H1 (cell line): ENCODE measurements at regions not wholly inside any gene's neighbourhood (a gene's known extent, or its start where the extent isn't known, plus 50 kb on each side); places are given as distances from the start of the nearest gene placed in this dataset.

ENCODE experiments used
- CTCF ChIA-PET: fragments of 300-600 bp; sonication (Branson Sonifier 250); formaldehyde crosslinking; loops from one replicate; lab custom pipeline; 2021; ENCODE audit not compliant: partially characterized antibody; lab: Charles Lee
- POLR2A ChIA-PET: fragments of 300-600 bp; sonication (Branson Sonifier 250); formaldehyde crosslinking; loops from one replicate; lab custom pipeline; 2021; ENCODE audit warnings: inconsistent platforms; ENCODE audit not compliant: partially characterized antibody; lab: Charles Lee
- DNase-seq, 2 experiments: peaks; one replicate each; pipeline versions ENCODE4 v3.0.0 to v3.0.0-alpha.2; 2010 to 2022; ENCODE audit warnings: low spot score in 2 of 2, low read depth in 1 of 2, mixed read lengths in 1 of 2
- FAIRE-seq: peaks from 2 replicates; lab custom pipeline; 2011; peaks lifted over from hg19 to GRCh38; lab: Jason Lieb, UNC
- H2AFZ ChIP-seq: 2 replicates; pipeline ENCODE4 v1.8.1; 2012; ENCODE audit warnings: low read length, inconsistent platforms
- H2AK5ac ChIP-seq: 2 replicates; pipeline ENCODE4 v1.6.1; 2013; ENCODE audit warnings: low read depth, low read length
- H2BK120ac ChIP-seq: replicated peaks from 2 replicates; pipeline ENCODE3; 2013; ENCODE audit warnings: low read depth, low read length, inconsistent platforms
- H2BK12ac ChIP-seq: 2 replicates; pipeline ENCODE4 v1.6.1; 2013; ENCODE audit warnings: low read depth, low read length
- H2BK15ac ChIP-seq: 2 replicates; pipeline ENCODE4 v1.6.1; 2013; ENCODE audit warnings: low read length
- H2BK20ac ChIP-seq: 2 replicates; pipeline ENCODE4 v1.6.1; 2013; ENCODE audit warnings: low read length
- H2BK5ac ChIP-seq: 2 replicates; pipeline ENCODE4 v1.6.1; 2013; ENCODE audit warnings: low read depth, low read length
- H3K14ac ChIP-seq: 2 replicates; pipeline ENCODE4 v1.6.1; 2013; ENCODE audit warnings: inconsistent platforms; ENCODE audit not compliant: insufficient read length
- H3K18ac ChIP-seq: 2 replicates; pipeline ENCODE4 v1.6.1; 2013; ENCODE audit warnings: low read length; ENCODE audit errors: extremely low read depth
- H3K23ac ChIP-seq: 2 replicates; pipeline ENCODE4 v1.6.1; 2013; ENCODE audit warnings: inconsistent platforms; ENCODE audit not compliant: insufficient read length
- H3K23me2 ChIP-seq: 2 replicates; pipeline ENCODE4 v1.6.1; 2013; ENCODE audit warnings: low read depth, low read length
- H3K27ac ChIP-seq: 2 replicates; pipeline ENCODE4 v1.6.1; 2011; ENCODE audit warnings: low read depth, low read length, inconsistent platforms
- H3K27me3 ChIP-seq, 4 experiments: replicated peaks in 1 of 4; 1 replicate in 1 of 4; 2 replicates in 3 of 4; pipeline versions ENCODE4 v1.6.1 to v1.8.1; 2011 to 2013; ENCODE audit warnings: low read length in 3 of 4, mild to moderate bottlenecking in 3 of 4, inconsistent platforms in 2 of 4, mixed read lengths in 2 of 4, moderate library complexity in 1 of 4; ENCODE audit not compliant: control insufficient read depth in 3 of 4, insufficient read depth in 3 of 4; ENCODE audit errors: extremely low read depth in 1 of 4
- H3K36me3 ChIP-seq, 4 experiments: 2 replicates each; pipeline versions ENCODE4 v1.6.1 to v1.8.1; 2011 to 2013; ENCODE audit warnings: mild to moderate bottlenecking in 4 of 4, low read length in 3 of 4, moderate library complexity in 2 of 4, control low read depth in 1 of 4, inconsistent platforms in 1 of 4; ENCODE audit not compliant: insufficient read depth in 4 of 4, control insufficient read depth in 2 of 4
- H3K4ac ChIP-seq: replicated peaks from 2 replicates; pipeline ENCODE3; 2013; ENCODE audit warnings: low read length, low read depth, mixed read lengths, inconsistent platforms; ENCODE audit not compliant: insufficient read length
- H3K4me1 ChIP-seq, 4 experiments: replicated peaks in 1 of 4; 1 replicate in 1 of 4; 2 replicates in 3 of 4; pipeline versions ENCODE4 v1.6.1 to v1.8.1; 2011 to 2013; ENCODE audit warnings: low read length in 3 of 4, inconsistent platforms in 2 of 4, mixed read lengths in 1 of 4; ENCODE audit not compliant: insufficient read depth in 4 of 4, control insufficient read depth in 3 of 4
- H3K4me2 ChIP-seq, 2 experiments: 2 replicates each; pipeline versions ENCODE4 v1.6.1 to v1.8.1; 2011 to 2013; ENCODE audit warnings: low read depth in 2 of 2, low read length in 2 of 2, control low read depth in 1 of 2, inconsistent platforms in 1 of 2, mild to moderate bottlenecking in 1 of 2; ENCODE audit not compliant: insufficient read depth in 1 of 2
- H3K4me3 ChIP-seq, 4 experiments: fragments of 200-600, 300-600 bp in 1 of 4; sonication (generic), shearing (Covaris generic), sonication (Bioruptor Twin) in 1 of 4; 2 replicates each; pipeline versions ENCODE4 v1.5.1 to v1.8.1; 2011 to 2016; ENCODE audit warnings: low read length in 4 of 4, low read depth in 3 of 4, control low read depth in 2 of 4, inconsistent platforms in 2 of 4, mild to moderate bottlenecking in 2 of 4, mixed read lengths in 1 of 4, moderate library complexity in 1 of 4; ENCODE audit not compliant: insufficient read depth in 2 of 4; ENCODE audit errors: extremely low read depth in 1 of 4
- H3K56ac ChIP-seq: replicated peaks from 2 replicates; pipeline ENCODE3; 2013; ENCODE audit warnings: low read depth, mild to moderate bottlenecking, mixed read lengths, low read length, inconsistent platforms; ENCODE audit not compliant: insufficient read length
- H3K79me1 ChIP-seq: 2 replicates; pipeline ENCODE4 v1.6.1; 2013; ENCODE audit warnings: low read depth, low read length, control low read depth
- H3K79me2 ChIP-seq, 2 experiments: 2 replicates each; pipeline versions ENCODE4 v1.6.1 to v1.8.1; 2012 to 2013; ENCODE audit warnings: low read length in 2 of 2, mild to moderate bottlenecking in 2 of 2, inconsistent platforms in 1 of 2; ENCODE audit not compliant: insufficient read depth in 2 of 2, control insufficient read depth in 1 of 2
- H3K9ac ChIP-seq, 4 experiments: replicated peaks in 1 of 4; 1 replicate in 1 of 4; 2 replicates in 3 of 4; pipeline versions ENCODE4 v1.6.1 to v1.8.1; 2011 to 2013; ENCODE audit warnings: low read depth in 3 of 4, low read length in 3 of 4, control low read depth in 2 of 4, mild to moderate bottlenecking in 2 of 4, moderate library complexity in 2 of 4, inconsistent platforms in 1 of 4; ENCODE audit errors: extremely low read depth in 1 of 4
- H3K9me3 ChIP-seq, 2 experiments: 2 replicates each; pipeline versions ENCODE4 v1.6.1 to v1.8.1; 2012 to 2013; ENCODE audit warnings: mild to moderate bottlenecking in 2 of 2, moderate library complexity in 2 of 2, control low read depth in 1 of 2, inconsistent platforms in 1 of 2, low read depth in 1 of 2, low read length in 1 of 2, mixed read lengths in 1 of 2; ENCODE audit not compliant: insufficient read depth in 2 of 2
- H4K20me1 ChIP-seq, 2 experiments: replicated peaks in 1 of 2; 2 replicates each; pipeline versions ENCODE3 to v1.8.1; 2011 to 2013; ENCODE audit warnings: inconsistent platforms in 2 of 2, low read length in 2 of 2, mild to moderate bottlenecking in 1 of 2; ENCODE audit not compliant: insufficient read depth in 2 of 2, control insufficient read depth in 1 of 2
- H4K5ac ChIP-seq: 2 replicates; pipeline ENCODE4 v1.6.1; 2013; ENCODE audit warnings: low read length, low read depth, mixed read lengths, inconsistent platforms; ENCODE audit not compliant: insufficient read length
- H4K8ac ChIP-seq: 2 replicates; pipeline ENCODE4 v1.8.0; 2013; ENCODE audit warnings: mild to moderate bottlenecking, moderate library complexity, low read length, inconsistent platforms; ENCODE audit not compliant: insufficient read depth; ENCODE audit errors: extremely low read depth
- H4K91ac ChIP-seq: replicated peaks from 2 replicates; pipeline ENCODE3; 2013; ENCODE audit warnings: low read length, mixed read lengths, inconsistent platforms; ENCODE audit not compliant: insufficient read length
- RFX5 ChIP-seq: IDR thresholded peaks from 2 replicates; pipeline ENCODE4 v1.6.1; 2011; ENCODE audit warnings: low read depth, low read length, improper control_type of control experiment, borderline replicate concordance
- WGBS, 2 experiments: shearing (Covaris generic) in 1 of 2; methylation state at CpG; one replicate each; pipeline versions ENCODE4 v1.1.6 to v1.1.7; 2013 to 2015; ENCODE audit warnings: low lambda C conversion rate in 2 of 2, mixed read lengths in 2 of 2, inconsistent platforms in 1 of 2, low coverage in 1 of 2, missing lambda C conversion rate in 1 of 2; ENCODE audit not compliant: insufficient replicate concordance in 2 of 2, insufficient coverage in 1 of 2, insufficient read length in 1 of 2; ENCODE audit errors: extremely low coverage in 1 of 2, missing lambda C conversion rate in 1 of 2; 5-methylcytosine and 5-hydroxymethylcytosine counted together
- TF ChIP-seq, protein P1 (sequence below): IDR thresholded peaks from 2 replicates; pipeline ENCODE4 v1.6.1; 2011; ENCODE audit warnings: low read depth, mild to moderate bottlenecking, low read length; ENCODE audit not compliant: insufficient read depth

DNA sequence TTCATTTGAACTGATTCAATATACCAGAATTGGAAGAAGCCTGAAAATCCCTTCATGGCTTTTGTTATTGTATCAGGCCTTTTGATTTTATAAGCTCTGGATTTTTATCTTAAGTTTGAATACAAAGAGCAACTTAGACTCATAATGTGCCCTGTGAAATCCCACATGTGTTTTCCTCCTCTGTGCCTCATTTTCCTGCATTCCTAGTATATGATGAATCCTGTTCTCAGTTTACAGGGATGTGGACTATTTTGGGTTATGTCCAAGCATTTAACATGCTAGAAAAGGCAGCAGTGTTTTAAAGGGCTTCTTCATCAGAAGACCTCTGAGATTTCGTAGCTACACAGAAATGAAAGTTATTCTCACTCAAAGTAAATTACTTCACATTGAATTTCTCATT, 455.0 kb downstream of the RFPL4B start:
- ChIA-PET POLR2A (no interaction called here), CTCF (interaction anchor here (1.3 kb wide), 1 partner anchor 310 kb away, joined by 3 read pairs; no protein-coding TSS in a partner anchor)
- no peak overlapping the region for H3K27ac ChIP-seq
- 92% methylated on average over 1 of the region's 1 CpG; no CpG with 5 or more reads in 1 of the 2 experiments for WGBS, 2 experiments
- H2BK5ac ChIP-seq = no peak overlapping the region
- H3K14ac ChIP-seq = no peak overlapping the region
- no peak overlapping the region for H4K5ac ChIP-seq
- H3K4me1 ChIP-seq = no peaks in the 10 kb centered on the region
- no peaks in the 10 kb centered on the region for H3K79me1 ChIP-seq
- no peak overlapping the region for H3K4ac ChIP-seq
- no peaks in the 10 kb centered on the region for H4K20me1 ChIP-seq
- no peak overlapping the region for H3K9ac ChIP-seq
- no peak overlapping the region for H3K23ac ChIP-seq
- FAIRE-seq (no peak), DNase-seq (no peak)
- no peaks in the 10 kb centered on the region for H3K36me3 ChIP-seq
- no peak overlapping the region for H2BK20ac ChIP-seq
- no peaks in the 10 kb centered on the region for H3K9me3 ChIP-seq
- no peak overlapping the region for H3K4me2 ChIP-seq
- no peaks in the 10 kb centered on the region; the same call in 1 of the 2 replicates for H3K23me2 ChIP-seq
- no peak overlapping the region for H2BK15ac ChIP-seq
- no peak for TF ChIP-seq RFX5
- TF ChIP-seq, protein P1, sequence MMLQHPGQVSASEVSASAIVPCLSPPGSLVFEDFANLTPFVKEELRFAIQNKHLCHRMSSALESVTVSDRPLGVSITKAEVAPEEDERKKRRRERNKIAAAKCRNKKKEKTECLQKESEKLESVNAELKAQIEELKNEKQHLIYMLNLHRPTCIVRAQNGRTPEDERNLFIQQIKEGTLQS = no peak
- H4K91ac ChIP-seq = no peak overlapping the region
- no peak overlapping the region for H3K4me3 ChIP-seq
- H3K18ac ChIP-seq = no peak overlapping the region
- no peak overlapping the region for H4K8ac ChIP-seq
- no peak overlapping the region for H2BK12ac ChIP-seq
- no peaks in the 10 kb centered on the region for H3K27me3 ChIP-seq
- no peak overlapping the region for H3K56ac ChIP-seq
- H2BK120ac ChIP-seq = no peak overlapping the region
- no peak overlapping the region for H2AK5ac ChIP-seq
- H2AFZ ChIP-seq = no peak overlapping the region
- H3K79me2 ChIP-seq = no peaks in the 10 kb centered on the region
